ENCODE measurements at regions not wholly inside any gene's neighbourhood (a gene's known extent, or its start where the extent isn't known, plus 50 kb on each side); places are given as distances from the start of the nearest gene placed in this dataset.

- no peak for ATAC-seq
- BruUV-seq (replicated peaks) = no TSS peak
- 24% methylated on average over 4 of the region's 4 CpGs for WGBS (ENCODE audit: low lambda C conversion rate)
- H3K9ac ChIP-seq (ENCODE audit: insufficient read depth, low read depth, low read length) = no peak overlapping the region
- H3K4me2 ChIP-seq (ENCODE audit: low read depth, low read length) = no peak overlapping the region
- no peak overlapping the region for H3K27ac ChIP-seq (ENCODE audit: extremely low read length, insufficient read depth, low read length)
- in situ Hi-C loops (cut with HindIII; ENCODE audit: extremely low pct_ligation_motif_present, low pct_unique_long_range_greater_than_20kb) (no loop called here), intact Hi-C loops (cut with micrococcal nuclease; ENCODE audit: unreplicated experiment) (no loop called here)
- H2AFZ ChIP-seq (ENCODE audit: low read length) = no peak overlapping the region
- POLR2A ChIA-PET = no interaction called here
- H3K36me3 ChIP-seq (replicated peaks in 1 of 2; ENCODE audit: control insufficient read depth in 1 of 2, insufficient read depth in 2 of 2, low read length in 2 of 2) = no peaks in the 10 kb centered on the region
- H3K4me3 ChIP-seq (replicated peaks in 1 of 3; ENCODE audit: insufficient read depth in 1 of 3, low read depth in 2 of 3, low read length in 3 of 3) = no peak overlapping the region
- DNase-seq (ENCODE audit: low spot score) = no peak
- FAIRE-seq = no peak
- H3K79me2 ChIP-seq (ENCODE audit: insufficient read depth, low read length) = no peaks in the 10 kb centered on the region
- H3K4me1 ChIP-seq (ENCODE audit: insufficient read depth, low read length) = no peaks in the 10 kb centered on the region
- H3K9me3 ChIP-seq (ENCODE audit: low read length) = no peaks in the 10 kb centered on the region
- TF ChIP-seq FOXO1 (CRISPR knock-in tag; IDR thresholded peaks at IDR 0.05) = no peak
- no peak for TF ChIP-seq ARNT2 (CRISPR knock-in tag; IDR thresholded peaks at IDR 0.05; ENCODE audit: low read depth)
- no peak for TF ChIP-seq MYC (CRISPR knock-in tag; IDR thresholded peaks at IDR 0.05; ENCODE audit: borderline replicate concordance)
- TF ChIP-seq, protein P1, sequence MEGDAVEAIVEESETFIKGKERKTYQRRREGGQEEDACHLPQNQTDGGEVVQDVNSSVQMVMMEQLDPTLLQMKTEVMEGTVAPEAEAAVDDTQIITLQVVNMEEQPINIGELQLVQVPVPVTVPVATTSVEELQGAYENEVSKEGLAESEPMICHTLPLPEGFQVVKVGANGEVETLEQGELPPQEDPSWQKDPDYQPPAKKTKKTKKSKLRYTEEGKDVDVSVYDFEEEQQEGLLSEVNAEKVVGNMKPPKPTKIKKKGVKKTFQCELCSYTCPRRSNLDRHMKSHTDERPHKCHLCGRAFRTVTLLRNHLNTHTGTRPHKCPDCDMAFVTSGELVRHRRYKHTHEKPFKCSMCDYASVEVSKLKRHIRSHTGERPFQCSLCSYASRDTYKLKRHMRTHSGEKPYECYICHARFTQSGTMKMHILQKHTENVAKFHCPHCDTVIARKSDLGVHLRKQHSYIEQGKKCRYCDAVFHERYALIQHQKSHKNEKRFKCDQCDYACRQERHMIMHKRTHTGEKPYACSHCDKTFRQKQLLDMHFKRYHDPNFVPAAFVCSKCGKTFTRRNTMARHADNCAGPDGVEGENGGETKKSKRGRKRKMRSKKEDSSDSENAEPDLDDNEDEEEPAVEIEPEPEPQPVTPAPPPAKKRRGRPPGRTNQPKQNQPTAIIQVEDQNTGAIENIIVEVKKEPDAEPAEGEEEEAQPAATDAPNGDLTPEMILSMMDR (CRISPR knock-in tag; IDR thresholded peaks at IDR 0.05) = no peak
- TF ChIP-seq, protein P2, sequence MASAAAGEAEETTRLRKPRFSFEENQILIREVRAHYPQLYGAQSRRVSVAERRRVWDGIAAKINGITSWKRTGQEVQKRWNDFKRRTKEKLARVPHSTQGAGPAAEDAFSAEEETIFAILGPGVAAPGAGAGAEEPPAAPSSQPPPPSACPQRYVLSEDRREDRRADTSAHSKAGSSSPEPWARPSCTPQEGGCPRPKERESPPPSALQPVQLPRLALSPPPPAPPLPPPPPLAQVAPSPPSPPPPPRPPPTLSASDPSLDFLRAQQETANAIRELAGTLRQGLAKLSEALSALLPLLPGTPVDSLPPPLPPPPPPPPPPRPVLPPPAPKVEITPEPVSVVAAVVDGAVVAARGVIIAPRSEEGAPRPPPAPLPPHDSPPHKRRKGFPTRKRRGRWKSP (CRISPR knock-in tag; IDR thresholded peaks at IDR 0.05) = no peak
- TF ChIP-seq ZBTB42 (CRISPR knock-in tag; IDR thresholded peaks at IDR 0.05) = no peak
- no peak for TF ChIP-seq CREM (IDR thresholded peaks at IDR 0.05)
- TF ChIP-seq CREM (CRISPR knock-in tag; IDR thresholded peaks at IDR 0.05) = no peak
- TF ChIP-seq ZNF44 (CRISPR knock-in tag; IDR thresholded peaks at IDR 0.05) = no peak
- H3K27me3 ChIP-seq (ENCODE audit: control insufficient read depth in 1 of 2, insufficient read depth in 2 of 2, low read length in 2 of 2) = no peaks in the 10 kb centered on the region
- CTCF ChIA-PET (ENCODE audit: low intra/inter-chr PET ratio, low total read pairs) = no interaction called here
- no peaks in the 10 kb centered on the region for H4K20me1 ChIP-seq (ENCODE audit: insufficient read depth, low read length)
These were observed 192.6 kb upstream of the PRICKLE2 start for GRCh38 chr3:64417816-64418215.

All from HepG2 (cell line).